IMR-90 (cell line): ENCODE measurements at regions not wholly inside any gene's neighbourhood (a gene's known extent, or its start where the extent isn't known, plus 50 kb on each side); places are given as distances from the start of the nearest gene placed in this dataset.

Experiments used
- ATAC-seq: fragments of 200-7000 bp; cut with Tn5 transposase; 2 replicates; pipeline ENCODE4 v1.9.1; 2020; ENCODE audit warnings: low read depth, mild to moderate bottlenecking, moderate library complexity
- BruUV-seq: library from RNA; stranded (reverse); fragments of 400-500 nt; replicated peaks from 2 replicates; lab custom pipeline; 2021; lab: Mats Ljungman, UMichigan
- CTCF ChIA-PET: fragments of 300-600 bp; formaldehyde crosslinking; extraction: SDS; loops from one replicate; lab custom pipeline; 2021; ENCODE audit warnings: antibody characterized with exemption; lab: Yijun Ruan, JAX
- POLR2A ChIA-PET: fragments of 300-600 bp; sonication (Branson Sonifier 250); formaldehyde crosslinking; loops from one replicate; lab custom pipeline; 2022; ENCODE audit warnings: antibody characterized with exemption; ENCODE audit not compliant: unreplicated experiment; lab: Charles Lee
- DNase-seq: peaks from one replicate; pipeline ENCODE4 v3.0.0; 2013
- H2AFZ ChIP-seq: replicated peaks from 2 replicates; pipeline ENCODE3; 2013; ENCODE audit warnings: low read length, mild to moderate bottlenecking; ENCODE audit not compliant: poor library complexity
- H2AK5ac ChIP-seq: 2 replicates; pipeline ENCODE4 v1.6.1; 2013; ENCODE audit warnings: low read depth, low read length, inconsistent platforms
- H2AK9ac ChIP-seq: replicated peaks from 2 replicates; pipeline ENCODE3; 2013; ENCODE audit warnings: mild to moderate bottlenecking, low read depth, low read length, moderate library complexity; ENCODE audit not compliant: poor library complexity
- H2BK120ac ChIP-seq: 2 replicates; pipeline ENCODE4 v1.6.1; 2013; ENCODE audit warnings: low read depth, low read length, inconsistent platforms
- H2BK15ac ChIP-seq: 3 replicates; pipeline ENCODE4 v1.6.1; 2013; ENCODE audit warnings: low read depth, low read length, inconsistent platforms
- H2BK20ac ChIP-seq: 2 replicates; pipeline ENCODE4 v1.6.1; 2013; ENCODE audit warnings: low read depth, mild to moderate bottlenecking, inconsistent platforms, low read length, moderate library complexity
- H2BK5ac ChIP-seq: 2 replicates; pipeline ENCODE4 v1.6.1; 2013; ENCODE audit warnings: mild to moderate bottlenecking, low read depth, low read length, inconsistent platforms; ENCODE audit not compliant: poor library complexity, severe bottlenecking
- H3K14ac ChIP-seq: replicated peaks from 2 replicates; pipeline ENCODE4 v1.6.1; 2013; ENCODE audit warnings: low read depth, low read length, inconsistent platforms
- H3K18ac ChIP-seq: 2 replicates; pipeline ENCODE4 v1.6.1; 2013; ENCODE audit warnings: low read depth, low read length, control low read depth
- H3K23ac ChIP-seq: 2 replicates; pipeline ENCODE4 v1.6.1; 2013; ENCODE audit warnings: low read depth, low read length, inconsistent platforms
- H3K27ac ChIP-seq: 2 replicates; pipeline ENCODE4 v1.5.1; 2013; ENCODE audit warnings: mild to moderate bottlenecking, control low read depth, low read length; ENCODE audit not compliant: insufficient read depth
- H3K27me3 ChIP-seq: 2 replicates; pipeline ENCODE4 v1.6.1; 2013; ENCODE audit warnings: low read length; ENCODE audit not compliant: control insufficient read depth, insufficient read depth
- H3K36me3 ChIP-seq: 2 replicates; pipeline ENCODE4 v1.6.1; 2013; ENCODE audit warnings: low read length, mixed read lengths; ENCODE audit not compliant: control insufficient read depth, insufficient read depth
- H3K4ac ChIP-seq: 2 replicates; pipeline ENCODE4 v1.6.1; 2013; ENCODE audit warnings: low read depth, low read length, inconsistent platforms
- H3K4me1 ChIP-seq: 2 replicates; pipeline ENCODE4 v1.6.1; 2013; ENCODE audit warnings: low read length, mixed read lengths; ENCODE audit not compliant: control insufficient read depth, insufficient read depth
- H3K4me2 ChIP-seq: 2 replicates; pipeline ENCODE4 v1.6.1; 2013; ENCODE audit warnings: low read depth, mild to moderate bottlenecking, control low read depth, low read length, moderate library complexity
- H3K4me3 ChIP-seq: 2 replicates; pipeline ENCODE4 v1.5.1; 2013; ENCODE audit warnings: low read depth, mild to moderate bottlenecking, control low read depth, low read length, moderate library complexity; ENCODE audit not compliant: insufficient read depth
- H3K56ac ChIP-seq: 2 replicates; pipeline ENCODE4 v1.6.1; 2013; ENCODE audit warnings: low read length, inconsistent platforms; ENCODE audit not compliant: insufficient read depth; ENCODE audit errors: extremely low read depth
- H3K79me1 ChIP-seq, 2 experiments: 2 replicates each; pipeline ENCODE4 v1.6.1; 2013; ENCODE audit warnings: low read length in 2 of 2, inconsistent platforms in 1 of 2, low read depth in 1 of 2
- H3K9ac ChIP-seq: 2 replicates; pipeline ENCODE4 v1.6.1; 2013; ENCODE audit warnings: low read depth, low read length, control low read depth
- H3K9me1 ChIP-seq: 2 replicates; pipeline ENCODE4 v1.6.1; 2013; ENCODE audit warnings: low read length, inconsistent platforms; ENCODE audit not compliant: insufficient read depth
- H3K9me3 ChIP-seq: 2 replicates; pipeline ENCODE4 v1.6.1; 2013; ENCODE audit warnings: low read length; ENCODE audit not compliant: control insufficient read depth, insufficient read depth
- H4K20me1 ChIP-seq: 2 replicates; pipeline ENCODE4 v1.6.1; 2013; ENCODE audit warnings: low read length, inconsistent platforms; ENCODE audit not compliant: insufficient read depth
- H4K5ac ChIP-seq: 2 replicates; pipeline ENCODE4 v1.6.1; 2013; ENCODE audit warnings: mild to moderate bottlenecking, low read depth, low read length, control low read depth
- H4K8ac ChIP-seq, 2 experiments: 2 replicates each; pipeline ENCODE4 v1.6.1; 2013; ENCODE audit warnings: low read depth in 2 of 2, low read length in 2 of 2, control low read depth in 1 of 2, inconsistent platforms in 1 of 2
- H4K91ac ChIP-seq: 2 replicates; pipeline ENCODE4 v1.6.1; 2013; ENCODE audit warnings: low read depth, low read length, inconsistent platforms; ENCODE audit not compliant: insufficient read depth
- BHLHE40 ChIP-seq: fragments of 150-350 bp; IDR thresholded peaks from 2 replicates; pipeline ENCODE4 v1.6.1; 2016; ENCODE audit warnings: mild to moderate bottlenecking, low read depth, low read length
- CEBPB ChIP-seq: IDR thresholded peaks from 2 replicates; pipeline ENCODE4 v1.6.1; 2012; ENCODE audit warnings: low read depth, low read length, improper control_type of control experiment
- CHD1 ChIP-seq: IDR thresholded peaks from 2 replicates; pipeline ENCODE4 v1.6.1; 2012; ENCODE audit warnings: low read depth, low read length, improper control_type of control experiment
- ELK1 ChIP-seq: fragments of 150-350 bp; IDR thresholded peaks from 2 replicates; pipeline ENCODE4 v1.6.1; 2016; ENCODE audit warnings: low read depth, mild to moderate bottlenecking, low read length, moderate library complexity, borderline replicate concordance
- FOS ChIP-seq: fragments of 150-350 bp; IDR thresholded peaks from 2 replicates; pipeline ENCODE4 v1.6.1; 2016; ENCODE audit warnings: low read depth, low read length
- MAFK ChIP-seq: IDR thresholded peaks from 2 replicates; pipeline ENCODE4 v1.6.1; 2012; ENCODE audit warnings: low read depth, low read length, improper control_type of control experiment
- MAZ ChIP-seq: IDR thresholded peaks from 2 replicates; pipeline ENCODE4 v1.6.1; 2012; ENCODE audit warnings: low read depth, mild to moderate bottlenecking, low read length, improper control_type of control experiment, moderate library complexity, borderline replicate concordance
- NFE2L2 ChIP-seq: fragments of 150-350 bp; IDR thresholded peaks from 2 replicates; pipeline ENCODE4 v1.6.1; 2016; ENCODE audit warnings: low read depth, mild to moderate bottlenecking, low read length
- RAD21 ChIP-seq: IDR thresholded peaks from 2 replicates; pipeline ENCODE4 v1.6.1; 2012; ENCODE audit warnings: low read length, improper control_type of control experiment
- RFX5 ChIP-seq: IDR thresholded peaks from 2 replicates; pipeline ENCODE4 v1.8.0; 2012; ENCODE audit warnings: low read depth, mild to moderate bottlenecking, low read length, moderate library complexity
- SMC3 ChIP-seq: fragments of 150-350 bp; IDR thresholded peaks from 2 replicates; pipeline ENCODE4 v1.6.1; 2016; ENCODE audit warnings: low read depth, mild to moderate bottlenecking, antibody characterized with exemption, low read length, moderate library complexity
- USF2 ChIP-seq: fragments of 150-350 bp; IDR thresholded peaks from 2 replicates; pipeline ENCODE4 v1.6.1; 2017; ENCODE audit warnings: mild to moderate bottlenecking, antibody characterized with exemption, low read length, low read depth
- WGBS, 2 experiments: methylation state at CpG; one replicate each; pipeline versions ENCODE4 v1.1.5 to v1.1.7; 2013; ENCODE audit warnings: missing lambda C conversion rate in 2 of 2; ENCODE audit not compliant: insufficient read length in 1 of 2; ENCODE audit errors: extremely low coverage in 2 of 2; 5-methylcytosine and 5-hydroxymethylcytosine counted together
- dilution Hi-C: fragments of 300-500 bp; cut with HindIII; formaldehyde crosslinking; loops from one replicate; pipeline ENCODE4 v1.14.3; 2018; ENCODE audit warnings: low sequenced_read_pairs; ENCODE audit not compliant: unreplicated experiment
- in situ Hi-C: fragments of 300-500 bp; cut with MboI; formaldehyde crosslinking; loops from 3 replicates; pipeline ENCODE4 v1.14.3; 2019; ENCODE audit warnings: low sequenced_read_pairs, inconsistent platforms, mixed read lengths
- intact Hi-C: fragments of 100-400 bp; cut with micrococcal nuclease; formaldehyde crosslinking; loops from 2 replicates; pipeline ENCODE4 v1.10.0; 2022
- TF ChIP-seq, protein P1 (sequence below): conservative IDR thresholded peaks from 2 replicates; pipeline ENCODE4 v1.5.1; 2012; ENCODE audit warnings: mild to moderate bottlenecking, low read depth, low read length, improper control_type of control experiment

DNA sequence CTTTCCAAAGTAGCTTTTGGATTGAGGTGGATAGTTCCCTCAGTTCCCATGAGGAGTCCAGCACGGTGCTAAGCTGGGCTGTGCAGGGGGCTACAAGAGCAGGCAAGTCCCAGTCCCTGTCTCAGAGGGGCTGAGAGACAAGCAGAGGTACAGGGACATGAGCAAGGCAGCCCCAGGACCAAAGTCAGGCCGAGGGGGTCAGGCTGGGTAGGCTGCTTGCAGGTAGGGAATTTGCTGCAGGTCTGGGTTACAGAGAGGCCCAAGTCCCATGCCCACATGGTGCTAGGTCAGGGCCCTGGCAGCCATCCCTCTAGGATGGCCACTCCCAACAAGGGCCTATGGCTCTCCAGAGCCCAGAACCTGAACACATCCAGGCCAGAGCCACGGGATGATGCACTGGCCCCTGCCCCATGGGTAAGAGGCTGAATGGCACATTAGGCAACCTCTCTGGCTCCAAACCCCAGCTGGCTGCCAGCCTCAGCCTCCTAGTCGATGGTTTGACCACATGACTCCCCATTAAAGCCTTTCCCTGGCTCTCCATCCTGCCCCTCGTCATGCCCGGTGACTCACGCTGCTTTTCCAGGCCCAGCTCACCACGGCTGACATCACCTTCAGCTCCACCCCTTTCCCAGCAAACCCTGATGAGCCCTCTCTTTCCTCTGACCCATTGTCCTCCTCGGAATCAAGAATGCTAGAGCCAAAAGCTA is 83.7 kb downstream of the SDC1 start:
- Histone ChIP-seq H3K23ac (peak overlapping the region; percentile 42; the same call in 1 of the 2 replicates), H3K14ac (peak overlapping the region; percentile 12), H2AFZ (peak overlapping the region; percentile 88), H4K91ac (peak overlapping the region; percentile 44), H2BK15ac (peak overlapping the region; percentile 72; the same call in 1 of the 3 replicates), H3K27ac (peak overlapping the region; percentile 35), H3K4ac (peak overlapping the region; percentile 81), H4K8ac (peak overlapping the region; percentile 5 to 70; a peak in 3 of 4 replicates), H3K4me2 (no peak overlapping the region), H2BK20ac (peak overlapping the region; percentile 67), H3K9ac (no peak overlapping the region), H4K5ac (peak overlapping the region; percentile 26; the same call in 1 of the 2 replicates), H3K56ac (peak overlapping the region; percentile 7), H3K36me3 (no peaks in the 10 kb centered on the region), H2AK5ac (peak overlapping the region; percentile 90), H3K9me1 (peaks cover 19% of the 10 kb centered on the region), H2BK120ac (peak overlapping the region; percentile 86), H3K79me1 (no peaks in the 10 kb centered on the region), H3K27me3 (no peaks in the 10 kb centered on the region), H4K20me1 (no peaks in the 10 kb centered on the region), H2AK9ac (peak overlapping the region; percentile 91), H2BK5ac (peak overlapping the region; percentile 63), H3K4me1 (peaks cover 9% of the 10 kb centered on the region), H3K18ac (peak overlapping the region; percentile 6; the same call in 1 of the 2 replicates), H3K4me3 (no peak overlapping the region), H3K9me3 (no peaks in the 10 kb centered on the region)
- dilution Hi-C loops: no loop called here
- in situ Hi-C loops: no loop called here
- DNase-seq: peak; percentile 96
- intact Hi-C loops: no loop called here
- CTCF ChIA-PET: interaction anchor here (0.7 kb wide), 1 partner anchor 1257 kb away, joined by 4 read pairs; no protein-coding TSS in a partner anchor
- WGBS, 2 experiments: 20% methylated on average over 5 of the region's 9 CpGs; no CpG with 5 or more reads in 1 of the 2 experiments
- POLR2A ChIA-PET: no interaction called here
- ATAC-seq: peak; percentile 84
- no TSS peak for BruUV-seq
- TF ChIP-seq FOS (peak; percentile 93), CHD1 (no peak), MAFK (no peak), RAD21 (no peak), RFX5 (no peak), BHLHE40 (peak; percentile 17; the same call in 1 of the 2 replicates), MAZ (peak; percentile 38; the same call in 1 of the 2 replicates), USF2 (peak; percentile 83), NFE2L2 (no peak), CEBPB (peak; percentile 94), SMC3 (no peak), ELK1 (no peak)
- TF ChIP-seq, protein P1, sequence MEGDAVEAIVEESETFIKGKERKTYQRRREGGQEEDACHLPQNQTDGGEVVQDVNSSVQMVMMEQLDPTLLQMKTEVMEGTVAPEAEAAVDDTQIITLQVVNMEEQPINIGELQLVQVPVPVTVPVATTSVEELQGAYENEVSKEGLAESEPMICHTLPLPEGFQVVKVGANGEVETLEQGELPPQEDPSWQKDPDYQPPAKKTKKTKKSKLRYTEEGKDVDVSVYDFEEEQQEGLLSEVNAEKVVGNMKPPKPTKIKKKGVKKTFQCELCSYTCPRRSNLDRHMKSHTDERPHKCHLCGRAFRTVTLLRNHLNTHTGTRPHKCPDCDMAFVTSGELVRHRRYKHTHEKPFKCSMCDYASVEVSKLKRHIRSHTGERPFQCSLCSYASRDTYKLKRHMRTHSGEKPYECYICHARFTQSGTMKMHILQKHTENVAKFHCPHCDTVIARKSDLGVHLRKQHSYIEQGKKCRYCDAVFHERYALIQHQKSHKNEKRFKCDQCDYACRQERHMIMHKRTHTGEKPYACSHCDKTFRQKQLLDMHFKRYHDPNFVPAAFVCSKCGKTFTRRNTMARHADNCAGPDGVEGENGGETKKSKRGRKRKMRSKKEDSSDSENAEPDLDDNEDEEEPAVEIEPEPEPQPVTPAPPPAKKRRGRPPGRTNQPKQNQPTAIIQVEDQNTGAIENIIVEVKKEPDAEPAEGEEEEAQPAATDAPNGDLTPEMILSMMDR: no peak
